DMS 273 treated with DMSO at 0.1 percent for 48 hours (cell line): ENCODE measurements at regions not wholly inside any gene's neighbourhood (a gene's known extent, or its start where the extent isn't known, plus 50 kb on each side); places are given as distances from the start of the nearest gene placed in this dataset.
"Not testable (repeated sequence)": the region's sequence is repeated elsewhere in the genome, so short reads cannot be mapped to it uniquely, and the experiment has no call there.

ENCODE experiments used
- DNase-seq: peaks from one replicate; lab custom pipeline; 2025; lab: John Stamatoyannopoulos, UW

- no peak for DNase-seq
Observed at GRCh38 chrX:16067886-16068515, 55.4 kb upstream of the GRPR start.

- no peak for DNase-seq
Observed at GRCh38 chrX:16063921-16064320, 59.4 kb upstream of the GRPR start.

- DNase-seq, result no peak
Observed at GRCh38 chrX:16063141-16063540, 60.2 kb upstream of the GRPR start.

- no peak for DNase-seq
Observed at GRCh38 chrX:16061296-16061695, 62.1 kb upstream of the GRPR start.

GRCh38 chrX:16060252-16060651, 63.1 kb upstream of the GRPR start:
- no peak for DNase-seq

GRCh38 chrX:16049126-16049525, 74.2 kb upstream of the GRPR start:
- DNase-seq, result not testable (repeated sequence)

- DNase-seq, result no peak
Observed at GRCh38 chrX:16042980-16043379, 80.4 kb upstream of the GRPR start.

- no peak for DNase-seq
Observed at GRCh38 chrX:16039834-16040233, 83.5 kb upstream of the GRPR start.

GRCh38 chrX:16039363-16039762, 84.0 kb upstream of the GRPR start:
- DNase-seq, result no peak

- DNase-seq, result no peak
Observed at GRCh38 chrX:16033331-16033730, 90.0 kb upstream of the GRPR start.

- no peak for DNase-seq
Observed at GRCh38 chrX:16028576-16028975, 94.8 kb upstream of the GRPR start.

- DNase-seq, result no peak
Observed at GRCh38 chrX:16023790-16024734, 99.3 kb upstream of the GRPR start.

- no peak for DNase-seq
Observed at GRCh38 chrX:16022580-16023200, 100.7 kb upstream of the GRPR start.

- no peak for DNase-seq
Observed at GRCh38 chrX:16018291-16018690, 105.1 kb upstream of the GRPR start.

GRCh38 chrX:16014171-16014570, 109.2 kb upstream of the GRPR start:
- DNase-seq, result no peak

GRCh38 chrX:16012250-16012649, 111.1 kb upstream of the GRPR start:
- DNase-seq, result no peak

GRCh38 chrX:16005917-16006316, 117.4 kb upstream of the GRPR start:
- no peak for DNase-seq

- DNase-seq, result no peak
Observed at GRCh38 chrX:16002185-16002584, 121.2 kb upstream of the GRPR start.

- DNase-seq, result no peak
Observed at GRCh38 chrX:15998350-15998749, 125.0 kb upstream of the GRPR start.

GRCh38 chrX:15989716-15990115, 133.6 kb upstream of the GRPR start:
- no peak for DNase-seq

- no peak for DNase-seq
Observed at GRCh38 chrX:15988661-15989603, 134.3 kb upstream of the AP1S2 start.

- DNase-seq, result no peak
Observed at GRCh38 chrX:15985937-15986336, 131.3 kb upstream of the AP1S2 start.
